HG02870 (cell line): ENCODE measurements at regions not wholly inside any gene's neighbourhood (a gene's known extent, or its start where the extent isn't known, plus 50 kb on each side); places are given as distances from the start of the nearest gene placed in this dataset.

Experiments
- ATAC-seq: cut with Tn5 transposase; IDR thresholded peaks from one replicate; pipeline ENCODE4 v1.9.1; 2021; ENCODE audit warnings: mild to moderate bottlenecking, moderate library complexity; ENCODE audit not compliant: unreplicated experiment

- ATAC-seq: no peak
Observed at GRCh38 chr20:41952166-41952565, 334.0 kb upstream of the CHD6 start.

DNA sequence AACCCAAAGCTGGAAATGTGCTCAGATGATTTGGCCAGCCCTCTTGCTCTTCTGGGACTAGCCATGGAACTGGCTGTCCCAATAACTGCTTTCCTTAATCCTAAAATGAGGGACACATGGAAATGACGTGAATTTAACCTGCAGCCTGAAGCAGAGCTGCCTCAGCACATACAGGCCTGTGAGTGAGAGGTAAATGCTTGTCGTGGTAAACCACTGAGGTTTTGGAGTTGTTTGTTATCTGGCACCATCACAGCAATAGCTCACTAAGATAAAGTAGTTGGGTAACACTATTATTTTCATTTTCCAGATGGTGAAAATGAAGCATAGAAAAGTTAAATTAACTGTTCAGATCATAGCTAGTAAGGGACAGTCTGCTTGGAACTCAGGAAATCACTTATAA, 333.4 kb upstream of the CHD6 start:
- ATAC-seq: no peak

GRCh38 chr20:41939659-41940058, 321.5 kb upstream of the CHD6 start:
- ATAC-seq: no peak

- no peak for ATAC-seq
Observed at GRCh38 chr20:41938353-41938752, 320.2 kb upstream of the CHD6 start.

DNA sequence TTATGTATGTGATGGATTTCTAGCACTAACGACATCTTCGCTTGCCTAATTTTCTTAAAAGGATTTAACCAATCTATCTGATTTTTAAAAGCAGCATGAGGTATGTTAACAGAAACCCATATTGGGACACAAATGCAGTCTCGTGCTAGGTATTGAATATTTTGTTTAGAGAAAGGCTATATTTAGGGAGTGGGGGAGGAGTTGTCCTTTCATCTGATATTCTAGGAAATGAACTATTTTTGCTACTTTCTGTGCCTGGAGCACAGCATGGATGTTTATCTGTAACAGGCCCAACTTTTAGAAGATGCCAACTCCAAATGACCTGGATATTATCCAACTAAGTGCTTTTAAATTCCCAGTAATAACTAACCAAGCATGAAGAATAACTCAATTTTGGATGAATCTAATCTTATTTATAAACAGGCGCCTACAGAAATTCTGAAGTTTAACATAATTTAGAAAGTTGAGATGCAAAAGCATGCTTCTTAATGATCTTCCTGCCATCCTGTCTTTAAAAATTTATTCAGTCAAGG, 317.1 kb upstream of the CHD6 start:
- ATAC-seq: no peak

DNA sequence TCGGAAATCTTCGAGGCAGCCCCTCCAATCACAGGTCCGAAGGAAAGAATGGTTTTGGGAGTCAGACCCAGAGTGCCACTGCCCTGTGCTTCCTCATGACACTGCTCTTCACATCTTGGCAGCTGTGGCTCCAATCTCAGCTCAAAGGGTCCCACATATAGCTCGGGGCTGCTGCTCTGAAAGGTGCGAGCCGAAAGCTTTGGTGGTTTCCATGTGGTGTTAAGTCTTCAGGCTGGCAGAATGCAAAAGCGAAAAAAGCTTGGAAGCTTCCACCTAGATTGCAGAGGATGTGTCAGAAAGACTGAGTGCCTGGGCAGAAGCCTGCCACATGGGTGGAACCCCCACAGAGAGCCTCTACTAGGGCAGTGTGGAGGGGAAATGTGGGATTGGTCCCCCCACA, 314.3 kb upstream of the CHD6 start:
- ATAC-seq: no peak

- ATAC-seq: no peak
Observed at GRCh38 chr20:41927655-41928054, 309.5 kb upstream of the CHD6 start.

- ATAC-seq: no peak
Observed at GRCh38 chr20:41927189-41927588, 309.0 kb upstream of the CHD6 start.

- ATAC-seq: no peak
Observed at GRCh38 chr20:41925476-41925875, 307.3 kb upstream of the CHD6 start.

DNA sequence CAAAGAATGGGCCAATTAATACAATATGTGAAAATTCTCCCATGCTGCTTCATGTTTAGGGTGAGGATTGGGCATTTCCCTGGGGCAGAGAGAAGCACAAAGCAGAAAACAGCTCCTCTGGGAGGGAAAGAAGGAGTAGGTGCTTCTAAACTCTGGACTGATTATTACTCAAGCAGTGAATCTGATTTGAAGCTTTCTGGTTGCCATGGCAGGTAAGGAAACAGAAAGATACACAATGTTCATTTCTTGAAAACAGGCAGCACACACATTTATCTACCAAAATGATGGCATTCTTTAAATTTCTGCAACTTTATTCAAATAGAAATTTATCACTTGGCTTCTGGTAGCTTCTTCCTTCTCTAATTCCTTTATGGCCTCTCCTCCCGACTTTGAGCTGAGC, 305.4 kb upstream of the CHD6 start:
- no peak for ATAC-seq

DNA sequence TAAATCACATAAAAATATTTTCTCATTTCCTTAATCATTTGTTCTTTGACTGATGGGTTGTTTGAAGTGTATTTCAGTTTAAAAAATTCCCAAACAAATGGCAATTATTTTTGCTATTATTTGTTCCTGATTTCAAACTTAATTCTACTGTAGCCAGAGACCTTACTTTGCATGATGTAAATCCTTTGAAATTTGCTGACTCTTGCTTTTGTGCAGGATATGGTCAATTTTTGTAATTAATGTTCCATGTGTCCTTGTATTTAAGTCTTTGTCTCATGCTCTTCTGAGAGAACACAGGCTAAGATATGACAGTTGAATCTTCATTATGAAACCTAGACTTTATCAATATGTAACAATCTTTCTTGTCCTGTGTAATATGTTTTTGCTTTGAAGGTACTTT, 295.0 kb upstream of the CHD6 start:
- no peak for ATAC-seq

GRCh38 chr20:41910558-41910957, 292.4 kb upstream of the CHD6 start:
- no peak for ATAC-seq

DNA sequence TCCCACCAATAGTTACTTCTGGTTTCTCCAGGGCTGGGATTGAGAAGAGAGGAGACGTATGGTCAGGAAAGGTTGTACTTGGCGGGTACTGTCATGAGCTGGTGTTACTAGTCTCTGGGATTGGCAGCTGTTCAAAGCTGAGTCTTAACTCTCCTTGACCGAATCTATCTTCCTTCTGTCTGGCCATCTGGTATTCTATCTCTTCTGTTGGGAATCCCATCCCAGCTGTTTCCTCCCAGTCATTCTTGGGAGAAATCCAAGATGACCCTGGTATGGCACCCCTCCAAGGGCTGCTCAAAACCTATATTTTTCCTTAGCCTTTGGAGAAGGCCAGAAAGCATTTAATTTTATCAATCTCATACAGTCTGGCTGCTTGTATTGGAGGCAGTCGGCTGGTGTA, 287.0 kb upstream of the CHD6 start:
- no peak for ATAC-seq

DNA sequence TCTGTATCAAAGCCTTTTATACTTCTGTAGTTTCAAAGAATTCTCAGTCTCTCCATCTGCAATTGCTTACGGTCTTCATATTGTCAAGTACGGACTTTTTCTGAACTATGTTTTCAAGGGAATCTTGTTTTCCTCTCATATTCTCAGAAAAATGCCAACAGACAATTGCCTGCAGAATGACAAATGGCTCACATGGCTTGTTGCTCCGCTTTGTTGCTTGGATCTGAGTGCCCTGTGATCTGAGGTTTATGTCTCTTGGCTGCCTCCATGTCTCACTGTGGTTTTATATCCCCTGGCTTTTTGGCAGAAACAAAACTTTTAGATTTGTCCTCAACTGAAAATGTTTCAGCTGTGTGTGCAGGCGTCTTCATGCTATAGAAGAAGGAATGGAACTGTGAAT, 285.4 kb upstream of the CHD6 start:
- no peak for ATAC-seq

DNA sequence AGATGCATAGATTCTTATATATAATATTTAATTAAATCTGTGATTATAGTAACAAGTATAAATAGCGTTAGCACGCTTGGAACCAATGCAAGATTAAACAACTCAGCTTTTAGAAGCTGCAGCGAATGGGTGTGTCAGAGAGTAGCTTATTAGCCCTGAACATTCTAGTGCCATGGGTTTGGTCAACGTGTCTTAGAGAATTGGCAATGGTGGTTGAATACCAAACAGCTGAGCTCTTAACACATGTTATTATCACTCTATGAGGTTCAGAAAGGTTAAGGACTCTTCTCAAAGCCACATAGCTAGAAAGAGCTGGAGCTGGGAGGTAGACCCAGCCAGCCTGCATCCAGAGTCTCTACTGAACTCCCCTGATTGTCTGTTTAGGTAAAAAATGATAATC, 284.2 kb upstream of the CHD6 start:
- no peak for ATAC-seq

DNA sequence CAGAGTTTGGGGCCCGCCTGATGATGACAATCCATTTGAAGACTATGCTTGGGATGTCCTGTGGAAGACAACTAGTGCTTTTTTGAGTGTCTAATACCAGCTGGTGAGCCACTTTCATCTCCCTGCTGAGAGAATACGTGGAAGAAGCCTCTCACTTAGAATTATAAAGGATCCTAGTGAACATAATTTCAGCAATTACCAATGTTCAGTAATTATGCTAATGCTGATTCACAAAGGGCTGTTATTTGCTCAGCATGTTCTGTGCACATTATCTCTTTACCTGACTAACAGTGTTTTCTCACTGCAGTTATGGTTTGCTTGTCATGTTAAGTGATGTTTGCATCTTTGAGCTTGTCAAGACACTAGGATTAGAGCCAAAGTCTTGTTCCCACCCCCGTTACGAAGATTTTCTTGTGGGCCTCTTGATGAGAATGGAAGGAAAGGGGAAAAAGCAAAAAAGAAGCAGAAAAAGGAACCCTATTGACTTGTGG, 282.1 kb upstream of the CHD6 start:
- no peak for ATAC-seq

- ATAC-seq: no peak
Observed at GRCh38 chr20:41897708-41898107, 279.5 kb upstream of the CHD6 start.

GRCh38 chr20:41895241-41896032, 277.3 kb upstream of the CHD6 start:
- ATAC-seq: no peak

DNA sequence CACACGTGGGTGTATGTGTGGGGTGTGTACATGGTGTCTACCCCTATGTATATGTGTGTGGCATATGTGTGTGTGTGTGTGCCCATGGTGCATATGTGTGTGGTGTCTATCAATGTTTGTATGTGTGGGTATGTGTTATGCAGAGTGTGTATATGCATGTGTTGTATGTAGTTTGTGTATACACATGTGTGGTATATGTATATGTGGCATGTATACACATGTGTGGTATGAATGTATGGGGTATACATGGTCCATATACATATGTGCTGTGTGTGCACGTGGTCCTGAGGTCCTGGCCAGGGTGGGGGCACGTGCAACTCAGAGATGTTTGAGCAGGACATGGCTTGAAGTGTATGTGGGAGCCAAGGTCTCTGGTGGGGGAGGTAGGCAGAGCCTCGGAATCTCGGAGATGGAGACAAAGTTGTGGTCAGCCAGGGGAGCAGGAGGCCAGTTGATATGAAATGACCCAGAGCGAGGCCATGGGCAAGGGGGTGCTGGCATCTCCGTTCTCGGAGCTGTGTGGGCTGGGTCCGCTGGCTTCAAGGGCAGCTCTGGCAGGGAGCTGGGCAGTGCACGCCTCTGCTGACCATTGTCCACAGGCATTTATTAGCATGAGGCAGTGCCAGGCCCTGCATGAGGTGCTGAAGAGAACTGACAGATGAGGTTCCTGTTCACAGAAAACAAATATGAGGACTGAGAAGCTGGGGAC, 276.2 kb upstream of the CHD6 start:
- no peak for ATAC-seq

DNA sequence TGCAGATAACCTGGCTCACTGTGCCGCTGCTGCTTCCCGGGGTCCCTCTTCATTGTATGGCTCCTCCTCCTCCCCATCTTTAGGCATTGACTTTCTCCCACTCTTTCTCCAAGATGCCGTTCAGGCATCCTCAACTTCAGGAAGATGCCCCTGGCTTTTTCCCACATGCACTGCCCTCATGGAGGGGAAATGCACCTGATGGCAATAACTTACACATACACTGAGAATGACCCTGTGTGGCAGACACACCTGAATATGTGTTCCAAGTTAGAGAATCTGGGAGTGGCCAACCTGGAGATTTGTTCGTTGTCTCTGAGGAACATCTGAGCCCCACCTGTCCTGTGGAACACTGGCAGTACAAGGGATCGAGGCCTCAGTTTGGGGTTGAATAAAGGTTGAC, 273.9 kb upstream of the CHD6 start:
- ATAC-seq: no peak

DNA sequence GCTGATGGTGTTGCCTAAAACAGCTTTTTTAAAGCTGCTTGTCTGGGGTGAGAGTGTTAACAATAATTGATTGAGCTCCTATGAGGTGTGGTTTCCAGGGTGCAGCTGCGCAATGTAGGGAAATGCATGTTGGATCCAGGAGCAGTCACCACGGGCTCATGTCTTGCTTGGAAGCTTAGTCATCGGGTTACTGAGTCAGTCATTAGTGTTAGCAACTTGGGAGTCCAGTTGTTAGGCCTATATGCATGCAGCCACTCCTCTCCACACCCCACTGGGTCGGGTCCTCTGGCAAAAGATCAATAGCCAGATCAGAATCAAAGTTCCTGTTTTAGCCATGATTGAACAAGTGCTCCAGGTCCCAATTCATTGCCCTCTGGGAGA, 271.7 kb upstream of the CHD6 start:
- no peak for ATAC-seq

DNA sequence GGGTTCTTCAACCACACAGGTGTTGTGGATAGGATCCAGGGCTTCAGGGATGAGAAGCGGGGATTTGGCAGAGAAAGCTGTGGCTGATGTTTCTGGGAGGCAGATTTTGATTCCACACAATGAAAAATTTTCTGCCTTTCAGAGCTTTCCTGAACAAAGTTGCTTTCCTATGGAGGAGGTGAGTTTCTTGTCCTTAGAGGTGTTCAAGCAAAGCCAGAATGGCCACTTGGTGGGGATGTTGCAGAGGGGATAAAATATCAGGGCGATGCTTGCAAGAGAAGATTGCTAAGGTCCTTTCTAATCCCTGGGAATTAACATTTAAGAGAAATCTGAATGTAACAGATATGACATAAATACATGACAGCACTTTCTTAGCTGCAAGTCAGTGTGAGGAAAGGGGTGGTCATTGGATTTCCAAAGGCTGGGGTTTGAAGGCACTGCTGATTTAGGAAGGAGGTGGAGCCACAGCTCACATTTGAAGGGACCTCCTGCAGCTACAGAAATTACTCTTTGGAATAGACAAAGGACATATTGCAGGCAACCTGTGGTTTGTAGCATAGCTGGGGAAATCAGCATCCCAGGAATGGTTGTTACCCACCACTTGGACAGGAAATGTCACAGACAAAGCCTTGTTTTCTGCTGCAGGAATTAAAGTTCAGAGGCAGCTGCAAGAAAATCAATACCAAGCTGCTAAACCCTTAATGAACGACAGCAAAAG, 271.1 kb upstream of the CHD6 start:
- ATAC-seq: no peak
